ENCODE measurements at regions not wholly inside any gene's neighbourhood (a gene's known extent, or its start where the extent isn't known, plus 50 kb on each side); places are given as distances from the start of the nearest gene placed in this dataset.

DNA sequence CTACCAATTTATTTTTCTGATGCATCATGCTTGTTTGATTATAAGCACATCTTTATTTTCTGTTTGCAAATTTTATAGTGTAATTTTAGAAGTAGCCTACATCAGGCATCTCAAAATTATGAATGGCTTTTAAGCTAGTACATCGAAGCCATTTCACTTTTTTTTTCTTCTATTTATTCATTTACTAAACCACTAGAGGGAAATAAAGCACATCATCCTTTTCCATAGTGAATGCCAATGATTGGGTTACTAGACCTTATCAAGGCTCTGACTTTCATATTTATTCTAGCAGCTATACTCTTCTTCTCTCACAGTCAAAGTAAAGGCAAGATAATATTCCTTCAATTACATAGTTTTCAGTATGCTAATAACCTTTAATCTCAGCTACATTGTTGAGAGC is 736.4 kb upstream of the LRFN5 start:
- no peak for DNase-seq

DNA sequence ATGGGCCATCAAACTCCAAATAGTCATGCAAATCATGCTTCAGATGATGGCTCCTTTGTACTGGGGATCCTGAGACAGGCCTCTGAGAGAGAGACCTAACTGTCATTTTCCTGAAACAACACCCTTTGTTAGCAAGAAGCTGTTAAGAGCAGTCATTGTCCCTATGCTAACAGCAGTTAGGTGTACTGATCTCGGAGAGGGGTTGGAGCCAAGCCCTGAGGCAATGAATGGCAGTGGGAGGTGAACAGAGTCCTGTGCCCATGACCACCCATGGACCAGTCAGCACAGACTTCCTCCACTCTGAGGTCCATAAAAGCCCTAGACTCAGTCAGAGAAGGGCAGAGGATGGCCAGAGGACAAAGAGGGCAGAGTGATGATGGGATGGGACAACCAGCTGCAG is 747.6 kb upstream of the LRFN5 start:
- no peak overlapping the region for H3K27ac Mint-ChIP-seq
- H3K36me3 Mint-ChIP-seq (ENCODE audit: low read depth): no peaks in the 10 kb centered on the region
- H3K4me1 Mint-ChIP-seq: no peaks in the 10 kb centered on the region
- TF ChIP-seq, protein P1, sequence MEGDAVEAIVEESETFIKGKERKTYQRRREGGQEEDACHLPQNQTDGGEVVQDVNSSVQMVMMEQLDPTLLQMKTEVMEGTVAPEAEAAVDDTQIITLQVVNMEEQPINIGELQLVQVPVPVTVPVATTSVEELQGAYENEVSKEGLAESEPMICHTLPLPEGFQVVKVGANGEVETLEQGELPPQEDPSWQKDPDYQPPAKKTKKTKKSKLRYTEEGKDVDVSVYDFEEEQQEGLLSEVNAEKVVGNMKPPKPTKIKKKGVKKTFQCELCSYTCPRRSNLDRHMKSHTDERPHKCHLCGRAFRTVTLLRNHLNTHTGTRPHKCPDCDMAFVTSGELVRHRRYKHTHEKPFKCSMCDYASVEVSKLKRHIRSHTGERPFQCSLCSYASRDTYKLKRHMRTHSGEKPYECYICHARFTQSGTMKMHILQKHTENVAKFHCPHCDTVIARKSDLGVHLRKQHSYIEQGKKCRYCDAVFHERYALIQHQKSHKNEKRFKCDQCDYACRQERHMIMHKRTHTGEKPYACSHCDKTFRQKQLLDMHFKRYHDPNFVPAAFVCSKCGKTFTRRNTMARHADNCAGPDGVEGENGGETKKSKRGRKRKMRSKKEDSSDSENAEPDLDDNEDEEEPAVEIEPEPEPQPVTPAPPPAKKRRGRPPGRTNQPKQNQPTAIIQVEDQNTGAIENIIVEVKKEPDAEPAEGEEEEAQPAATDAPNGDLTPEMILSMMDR (IDR thresholded peaks at IDR 0.05): no peak
- no peak overlapping the region for H3K4me3 Mint-ChIP-seq
- peaks cover 11% of the 10 kb centered on the region for H3K9me3 Mint-ChIP-seq
- H3K27me3 Mint-ChIP-seq (ENCODE audit: low read depth, poor library complexity): peaks cover 2% of the 10 kb centered on the region
- no peak for DNase-seq

More for the DNA sequence above, 736.4 kb upstream of the LRFN5 start:
- TF ChIP-seq, protein P1 (IDR thresholded peaks at IDR 0.05): no peak
- Mint-ChIP-seq H3K9me3 (peaks cover 7% of the 10 kb centered on the region), H3K4me1 (no peaks in the 10 kb centered on the region), H3K27me3 (ENCODE audit: low read depth, poor library complexity) (no peaks in the 10 kb centered on the region), H3K36me3 (ENCODE audit: low read depth) (no peaks in the 10 kb centered on the region), H3K27ac (no peak overlapping the region), H3K4me3 (no peak overlapping the region)

DNA sequence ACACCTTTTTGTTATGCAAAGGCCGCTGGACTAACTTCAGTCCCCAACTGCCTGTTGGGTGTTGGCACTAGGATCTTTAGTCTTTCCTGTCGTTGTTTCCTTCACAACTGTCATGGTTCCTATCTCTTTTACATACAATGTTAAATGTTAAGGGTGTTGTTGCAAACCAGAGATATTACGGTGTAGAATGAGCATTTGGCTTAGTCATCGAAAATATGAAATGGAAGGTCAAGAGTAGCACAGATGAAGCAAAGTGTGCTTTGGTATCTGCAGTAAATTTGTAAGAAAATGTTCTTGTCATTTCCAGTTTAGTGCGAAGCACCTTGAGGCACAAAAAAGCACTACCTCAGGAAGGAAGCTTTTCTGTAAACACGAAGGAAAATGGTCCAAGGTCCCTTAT is 751.3 kb upstream of the LRFN5 start:
- Mint-ChIP-seq H3K4me3 (no peak overlapping the region), H3K27me3 (ENCODE audit: low read depth, poor library complexity) (peaks cover 2% of the 10 kb centered on the region), H3K4me1 (no peaks in the 10 kb centered on the region), H3K9me3 (no peaks in the 10 kb centered on the region), H3K36me3 (ENCODE audit: low read depth) (no peaks in the 10 kb centered on the region), H3K27ac (no peak overlapping the region)
- DNase-seq: no peak
- TF ChIP-seq, protein P1 (IDR thresholded peaks at IDR 0.05): no peak

DNA sequence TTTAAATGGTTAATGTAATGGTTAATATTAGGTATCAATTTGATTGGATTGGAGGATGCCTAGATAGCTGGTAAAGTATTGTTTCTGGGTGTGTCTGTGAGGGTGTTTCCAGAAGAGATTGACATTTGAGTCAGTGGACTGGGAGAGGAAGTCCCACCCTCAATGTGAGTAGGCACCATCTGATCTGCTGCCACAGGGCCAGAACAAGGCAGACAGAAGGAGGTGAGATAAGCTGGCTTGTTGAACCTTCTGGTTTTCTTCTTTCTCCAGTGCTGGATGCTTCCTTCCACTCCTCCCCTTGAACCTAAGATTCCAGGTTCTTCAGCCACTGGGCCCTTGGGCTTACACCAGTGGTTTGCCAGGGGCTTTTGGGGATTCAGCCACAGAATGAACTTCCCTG is 756.5 kb upstream of the LRFN5 start:
- TF ChIP-seq, protein P1 (IDR thresholded peaks at IDR 0.05): no peak
- no peaks in the 10 kb centered on the region for H3K9me3 Mint-ChIP-seq
- H3K4me1 Mint-ChIP-seq: no peaks in the 10 kb centered on the region
- DNase-seq: no peak
- H3K27me3 Mint-ChIP-seq (ENCODE audit: low read depth, poor library complexity): no peaks in the 10 kb centered on the region
- no peak overlapping the region for H3K27ac Mint-ChIP-seq
- no peaks in the 10 kb centered on the region for H3K36me3 Mint-ChIP-seq (ENCODE audit: low read depth)
- no peak overlapping the region for H3K4me3 Mint-ChIP-seq

DNA sequence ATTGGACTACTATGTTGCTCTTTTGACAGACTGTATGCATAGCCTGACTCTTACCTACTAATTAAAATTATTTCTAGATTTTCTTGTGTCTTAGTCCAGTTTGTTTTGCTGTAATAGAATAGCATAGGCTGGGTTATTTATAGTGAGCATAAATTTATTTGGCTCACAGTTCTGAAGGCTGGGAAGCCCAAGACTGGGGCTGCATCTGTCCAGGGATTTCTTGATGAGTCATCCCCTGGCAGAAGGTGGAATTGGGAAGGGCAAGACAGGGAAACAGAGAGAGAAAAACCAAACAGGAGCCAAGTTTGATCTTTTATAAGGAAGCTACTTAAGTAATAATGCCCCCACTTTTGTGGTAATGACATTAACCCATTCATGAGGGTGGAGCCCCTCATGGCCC is 759.2 kb upstream of the LRFN5 start:
- Mint-ChIP-seq H3K36me3 (ENCODE audit: low read depth) (no peaks in the 10 kb centered on the region), H3K4me3 (no peak overlapping the region), H3K27ac (no peak overlapping the region)

DNA sequence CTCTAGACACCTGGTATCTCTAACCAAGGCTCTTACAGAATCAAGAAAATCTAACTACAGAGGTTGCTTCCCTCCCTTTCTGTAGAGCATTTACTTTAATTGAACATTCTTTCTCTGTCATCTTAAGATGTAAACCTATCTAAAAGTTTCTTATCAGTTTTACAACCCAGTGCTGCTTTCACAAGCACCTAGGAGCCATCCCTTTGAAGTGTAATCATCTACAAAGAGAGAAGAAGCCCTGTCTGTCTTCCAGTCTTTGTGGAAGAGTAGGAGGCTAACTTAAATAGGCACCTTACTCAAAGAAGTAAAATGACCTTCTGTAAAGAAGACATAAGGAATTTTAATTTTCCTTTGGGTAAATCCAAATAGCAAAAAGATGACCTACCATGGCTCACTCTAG is 763.9 kb upstream of the LRFN5 start:
- Mint-ChIP-seq H3K36me3 (ENCODE audit: low read depth) (no peaks in the 10 kb centered on the region), H3K9me3 (no peaks in the 10 kb centered on the region), H3K27me3 (ENCODE audit: low read depth, poor library complexity) (no peaks in the 10 kb centered on the region), H3K4me3 (no peak overlapping the region), H3K4me1 (no peaks in the 10 kb centered on the region), H3K27ac (no peak overlapping the region)
- TF ChIP-seq, protein P1 (IDR thresholded peaks at IDR 0.05): no peak
- no peak for DNase-seq

More for the DNA sequence above, 759.2 kb upstream of the LRFN5 start:
- TF ChIP-seq, protein P1 (IDR thresholded peaks at IDR 0.05): no peak
- Mint-ChIP-seq H3K27me3 (ENCODE audit: low read depth, poor library complexity) (no peaks in the 10 kb centered on the region), H3K9me3 (no peaks in the 10 kb centered on the region), H3K4me1 (no peaks in the 10 kb centered on the region)
- no peak for DNase-seq
